NCI-H82 treated with DMSO at 0.1 percent for 48 hours (cell line): ENCODE measurements at regions not wholly inside any gene's neighbourhood (a gene's known extent, or its start where the extent isn't known, plus 50 kb on each side); places are given as distances from the start of the nearest gene placed in this dataset.
"Not testable (repeated sequence)": the region's sequence is repeated elsewhere in the genome, so short reads cannot be mapped to it uniquely, and the experiment has no call there.

Source experiments
- DNase-seq: peaks from one replicate; lab custom pipeline; 2025; ENCODE audit not compliant: unreplicated experiment; lab: John Stamatoyannopoulos, UW

DNA sequence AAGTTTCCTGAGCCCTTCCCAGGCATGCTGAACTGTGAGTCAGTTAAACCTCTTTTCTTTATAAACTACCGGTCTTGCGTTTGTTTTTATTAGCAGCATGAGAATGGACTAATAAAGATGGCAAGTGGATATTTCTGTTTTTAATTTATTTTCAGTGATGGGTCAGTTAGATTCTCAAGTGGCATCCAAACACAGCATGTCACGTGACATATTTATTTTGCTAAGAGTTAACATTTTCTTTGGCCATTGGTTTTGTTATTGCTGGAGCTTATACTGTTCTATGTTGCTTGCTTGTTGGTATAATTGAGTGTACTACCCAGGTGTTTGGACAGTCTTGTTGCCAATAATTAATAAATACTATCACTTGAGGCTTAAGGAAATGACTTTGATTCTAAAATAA lies 181.7 kb upstream of the MALRD1 start:
- DNase-seq: no peak

DNA sequence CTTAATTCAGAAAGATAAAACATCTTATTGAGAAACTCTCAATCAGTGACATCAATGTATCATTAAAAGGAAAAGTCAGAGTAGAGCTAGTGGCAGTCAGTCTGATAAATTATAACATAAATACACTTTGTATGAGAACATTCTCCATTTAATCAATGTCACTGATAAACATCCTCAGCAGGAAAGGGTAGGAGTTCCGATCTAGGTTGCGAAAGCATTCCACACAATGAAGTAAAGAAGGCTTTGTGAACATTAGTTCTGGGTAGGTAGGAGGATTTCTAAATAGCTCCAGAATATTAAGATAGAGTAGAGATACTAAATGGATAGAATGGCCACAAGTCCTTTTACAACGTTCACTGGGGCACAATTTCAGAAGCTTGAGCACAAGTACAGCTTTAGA lies 179.7 kb upstream of the MALRD1 start:
- DNase-seq: no peak

GRCh38 chr10:18875477-18875876 lies 173.1 kb upstream of the MALRD1 start:
- DNase-seq: no peak

- no peak for DNase-seq
These were observed 169.3 kb upstream of the MALRD1 start for GRCh38 chr10:18879284-18879683.

GRCh38 chr10:18880530-18880929 lies 168.1 kb upstream of the MALRD1 start:
- DNase-seq: no peak

- no peak for DNase-seq
These were observed 162.5 kb upstream of the MALRD1 start for GRCh38 chr10:18886102-18886501.

GRCh38 chr10:18906636-18907035 lies 142.0 kb upstream of the MALRD1 start:
- DNase-seq: no peak

GRCh38 chr10:18917431-18917830 lies 131.2 kb upstream of the MALRD1 start:
- DNase-seq: not testable (repeated sequence)

DNA sequence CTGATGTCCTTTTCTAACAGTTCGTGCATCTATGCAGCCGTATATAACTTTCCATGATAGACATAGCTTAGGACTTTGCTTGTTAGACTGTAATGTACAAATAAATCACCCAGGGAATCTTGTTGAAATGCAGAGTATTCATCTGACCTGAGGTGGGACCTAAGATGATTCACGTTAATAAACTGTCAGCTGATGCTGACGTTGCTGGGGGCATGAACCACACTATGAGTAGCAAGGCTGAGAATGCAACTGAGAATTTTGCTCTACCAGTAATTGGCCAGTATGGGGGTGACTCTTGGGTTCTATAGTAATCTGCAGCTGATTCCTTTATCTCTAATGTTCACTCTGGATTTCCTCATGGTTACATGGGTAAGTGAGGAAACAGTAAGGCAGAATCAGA lies 130.1 kb upstream of the MALRD1 start:
- no peak for DNase-seq

DNA sequence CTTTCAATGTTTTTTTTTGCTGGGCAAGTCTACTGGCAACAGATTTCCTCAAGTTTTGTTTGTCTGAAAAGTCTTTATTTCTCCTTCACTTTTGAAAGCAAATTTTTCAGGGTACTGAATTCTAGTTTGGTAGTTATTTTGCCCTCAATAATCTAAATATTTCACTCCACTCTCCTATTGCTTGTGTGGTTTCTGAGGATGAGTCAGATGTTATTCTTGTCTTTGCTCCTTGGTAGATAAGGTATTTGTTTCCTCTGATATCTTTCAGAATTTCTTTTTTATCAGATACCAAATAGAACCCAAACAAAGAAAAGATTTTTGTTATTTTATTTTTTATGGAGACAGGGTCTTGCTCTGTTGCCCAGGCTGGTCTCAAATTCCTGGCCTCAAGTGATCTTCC lies 99.2 kb upstream of the MALRD1 start:
- no peak for DNase-seq

GRCh38 chr10:18951072-18951823 lies 97.4 kb upstream of the MALRD1 start:
- DNase-seq: not testable (repeated sequence)

DNA sequence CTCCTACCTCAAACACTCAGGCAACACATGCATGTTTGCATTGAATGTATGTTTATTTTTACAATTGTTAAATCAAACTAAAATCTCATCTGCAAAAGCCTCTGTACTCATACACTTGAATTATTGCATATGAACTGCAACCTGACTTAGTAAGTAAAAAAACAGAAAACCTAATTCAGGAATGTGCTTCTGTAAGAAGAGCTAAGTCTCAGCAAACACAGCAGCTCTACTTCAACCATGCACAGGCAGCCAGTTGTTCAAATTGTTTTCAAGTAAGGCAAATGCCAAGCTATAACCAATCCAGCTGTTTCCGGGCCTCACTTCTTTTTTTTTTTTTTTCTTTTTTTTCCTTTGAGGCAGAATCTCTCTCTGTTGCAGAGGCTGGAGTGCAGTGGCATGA lies 93.5 kb upstream of the MALRD1 start:
- DNase-seq: no peak

DNA sequence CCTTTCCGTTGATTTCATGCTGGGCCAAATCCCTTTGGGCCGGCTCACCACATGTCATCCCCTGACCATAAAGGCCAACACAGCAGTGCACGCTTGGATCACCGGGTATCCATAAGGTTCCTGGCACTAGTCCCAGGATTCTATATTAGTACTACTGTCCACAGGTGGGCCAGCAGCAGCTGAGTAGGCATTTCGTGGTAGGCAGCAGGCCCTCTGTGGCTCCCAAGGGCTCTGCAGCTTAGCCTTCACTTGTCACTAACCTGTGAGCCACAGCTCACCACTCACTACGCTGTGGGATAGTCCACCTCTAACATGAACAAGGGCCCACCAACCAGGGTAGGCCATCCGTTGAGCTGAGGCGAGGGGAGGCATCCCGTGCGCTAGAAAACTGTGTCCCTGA lies 89.2 kb upstream of the MALRD1 start:
- no peak for DNase-seq

DNA sequence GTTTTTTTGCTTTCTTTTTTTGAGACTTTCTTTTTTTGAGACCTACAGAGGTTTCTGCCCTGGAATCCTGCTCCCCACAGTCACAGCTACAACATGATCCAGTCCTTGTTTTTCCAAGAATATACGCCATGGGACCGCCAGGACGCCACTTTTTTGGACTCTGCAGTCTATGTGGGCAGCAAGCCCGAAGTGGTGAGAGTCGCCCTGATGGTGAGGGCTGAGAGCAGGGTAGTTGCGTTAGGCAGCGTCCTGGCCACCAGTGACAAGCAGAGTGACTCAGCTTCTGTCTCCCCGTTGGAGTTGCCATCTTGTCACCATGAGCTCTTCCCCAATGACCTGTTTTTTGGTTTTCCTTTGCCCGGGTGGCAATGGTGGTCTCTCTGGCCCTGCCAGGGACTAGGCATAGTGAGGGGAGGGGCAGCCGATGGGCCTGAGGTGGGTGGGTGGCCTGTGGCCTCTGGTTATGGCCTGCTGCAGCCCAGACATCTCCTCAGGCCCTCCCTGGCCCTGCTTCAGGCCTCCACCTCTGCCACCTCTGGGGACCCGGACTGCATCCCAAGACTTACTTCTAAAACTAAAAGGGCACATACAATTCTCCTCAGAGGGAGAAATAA lies 88.0 kb upstream of the MALRD1 start:
- no peak for DNase-seq

DNA sequence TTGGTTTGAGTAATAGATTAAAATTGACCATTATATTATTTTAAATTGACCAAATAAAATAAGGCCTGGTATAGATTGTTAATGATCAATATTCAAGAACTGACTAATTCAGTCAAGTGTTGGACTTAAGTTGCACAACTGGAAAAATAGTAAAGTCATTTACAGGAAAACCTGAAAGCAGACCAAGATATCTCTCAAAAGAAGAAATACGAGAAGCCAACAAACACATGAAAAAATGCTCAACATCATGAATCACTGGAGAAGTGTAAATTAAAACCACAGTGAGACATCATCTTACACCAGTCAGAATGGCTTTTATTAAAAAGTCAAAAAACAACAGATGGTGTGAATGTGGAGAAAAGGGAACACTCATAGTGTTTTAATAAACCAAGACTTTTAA lies 80.4 kb upstream of the MALRD1 start:
- DNase-seq: no peak

GRCh38 chr10:18976696-18977251 lies 71.8 kb upstream of the MALRD1 start:
- no peak for DNase-seq

DNA sequence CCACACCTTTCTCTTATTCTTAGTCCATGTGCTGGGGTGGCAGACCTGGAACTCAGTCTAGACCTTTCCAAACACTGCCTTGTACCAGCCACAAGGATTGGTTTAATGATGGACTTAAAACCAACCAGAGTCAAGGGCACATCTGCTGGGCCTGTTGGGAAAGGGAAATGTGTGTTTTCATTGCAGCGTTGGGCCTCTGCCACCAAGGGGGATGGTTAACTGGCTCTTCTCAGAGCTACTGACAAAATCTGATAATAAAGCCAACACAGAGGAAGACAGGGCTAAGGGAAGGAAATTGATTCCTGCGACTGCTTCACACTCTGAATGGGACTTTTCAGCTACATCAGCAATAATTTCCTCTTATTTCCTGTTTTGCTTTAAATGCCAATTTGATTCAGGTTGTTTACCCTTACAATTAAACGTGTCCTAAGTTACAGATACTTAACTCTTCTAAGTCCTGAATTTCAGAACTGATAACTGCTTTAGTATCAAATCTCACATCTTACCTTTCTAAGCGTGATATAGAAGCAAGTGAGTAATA lies 68.4 kb upstream of the MALRD1 start:
- no peak for DNase-seq

DNA sequence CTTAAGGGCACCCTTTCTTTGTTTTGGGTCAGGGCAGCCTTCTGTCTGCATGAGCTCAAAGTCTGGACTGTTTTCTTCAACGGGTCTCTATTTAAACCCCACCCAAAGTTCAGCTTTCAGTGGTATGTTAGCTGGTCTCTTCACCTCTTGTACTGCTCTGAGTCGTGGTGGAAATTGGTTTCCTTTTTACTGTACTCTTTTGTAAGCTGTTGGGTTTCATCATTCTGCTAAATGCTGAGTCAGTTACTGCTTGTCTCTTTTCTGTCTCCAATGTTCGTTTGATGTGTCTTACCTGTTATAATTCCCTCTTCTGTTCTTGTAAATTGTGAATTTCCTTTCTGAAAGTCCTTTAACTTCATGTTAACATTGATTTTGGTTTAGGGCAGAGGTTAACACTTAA lies 64.1 kb upstream of the MALRD1 start:
- DNase-seq: no peak

- no peak for DNase-seq
These were observed 60.3 kb upstream of the MALRD1 start for GRCh38 chr10:18988338-18988737.
